ENCODE measurements at regions not wholly inside any gene's neighbourhood (a gene's known extent, or its start where the extent isn't known, plus 50 kb on each side); places are given as distances from the start of the nearest gene placed in this dataset.
"Not testable (repeated sequence)": the region's sequence is repeated elsewhere in the genome, so short reads cannot be mapped to it uniquely, and the experiment has no call there.

DNA sequence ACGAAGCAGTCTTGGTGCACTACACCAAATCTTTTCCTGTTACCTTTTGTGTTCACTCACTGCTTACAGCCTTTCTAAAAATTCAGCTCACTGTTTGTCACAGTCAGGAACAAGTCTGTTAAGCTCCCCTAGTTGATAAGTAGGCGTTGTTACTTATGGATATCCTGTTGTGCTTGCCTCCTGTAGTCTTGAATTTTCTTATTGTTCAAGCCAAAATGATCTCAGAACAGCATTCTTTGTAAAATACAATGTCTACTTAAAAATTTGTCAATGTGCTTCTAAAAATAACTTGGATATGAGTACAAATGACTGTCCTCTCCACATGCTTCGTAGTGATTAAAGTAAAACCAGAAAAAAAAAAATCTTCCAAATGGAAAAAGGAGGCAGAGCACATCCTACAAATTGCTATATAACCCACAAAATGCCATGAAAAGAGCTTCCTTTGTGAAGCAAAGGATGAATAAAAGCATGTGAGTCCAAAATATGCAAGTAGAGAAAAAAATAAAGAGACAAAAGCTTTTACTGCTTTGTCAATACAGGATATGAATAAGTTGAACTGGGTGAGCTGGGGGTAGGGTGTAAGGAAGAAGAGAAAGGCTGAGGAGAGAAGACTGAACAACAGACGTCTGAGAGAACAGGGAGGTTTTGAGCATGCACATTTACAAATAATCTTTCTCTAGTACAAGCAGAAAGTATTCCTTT is 228.9 kb upstream of the ADGRL4 start:
- Mint-ChIP-seq H3K27ac (ENCODE audit: unreplicated experiment) (peak overlapping the region; percentile 80), H3K36me3 (ENCODE audit: low read depth) (peaks cover 6% of the 10 kb centered on the region), H3K4me1 (peaks cover 30% of the 10 kb centered on the region), H3K27me3 (ENCODE audit: low read depth) (no peaks in the 10 kb centered on the region), H3K4me3 (peak overlapping the region; percentile 8), H3K9me3 (peaks cover 6% of the 10 kb centered on the region)
- TF ChIP-seq CTCF (conservative IDR thresholded peaks at IDR 0.05), result no peak
- DNase-seq (ENCODE audit: low read depth, low spot score), result no peak

DNA sequence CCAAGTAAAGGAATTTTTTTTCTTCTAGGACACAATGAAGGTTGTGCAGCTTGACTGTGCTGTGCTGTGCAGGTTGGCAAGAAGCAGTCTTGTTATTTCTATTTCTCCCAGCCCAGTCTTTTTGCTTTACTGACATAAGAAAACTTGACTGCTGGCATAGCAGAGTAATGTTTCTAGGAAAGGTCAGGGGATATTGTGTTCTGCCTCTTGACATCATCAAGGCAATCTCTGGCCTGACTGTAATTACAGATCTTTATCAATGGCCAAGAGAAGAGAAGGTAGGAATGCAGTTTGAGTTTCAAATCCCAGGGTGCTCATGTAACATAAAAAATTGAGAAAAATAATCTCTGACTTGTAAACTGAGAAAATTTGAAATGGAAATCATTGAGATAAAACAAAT is 226.3 kb upstream of the ADGRL4 start:
- Mint-ChIP-seq H3K4me1 (peaks cover 30% of the 10 kb centered on the region), H3K27me3 (ENCODE audit: low read depth) (no peaks in the 10 kb centered on the region), H3K9me3 (no peaks in the 10 kb centered on the region), H3K27ac (ENCODE audit: unreplicated experiment) (no peak overlapping the region), H3K36me3 (ENCODE audit: low read depth) (no peaks in the 10 kb centered on the region), H3K4me3 (no peak overlapping the region)
- no peak for TF ChIP-seq CTCF (conservative IDR thresholded peaks at IDR 0.05)
- no peak for DNase-seq (ENCODE audit: low read depth, low spot score)

- not testable (repeated sequence) for H3K36me3 Mint-ChIP-seq (ENCODE audit: low read depth); H3K27me3 Mint-ChIP-seq (ENCODE audit: low read depth); H3K9me3 Mint-ChIP-seq; H3K4me3 Mint-ChIP-seq; DNase-seq (ENCODE audit: low read depth, low spot score)
- Mint-ChIP-seq H3K27ac (ENCODE audit: unreplicated experiment) (peak overlapping the region; percentile 71), H3K4me1 (peaks cover 21% of the 10 kb centered on the region)
Observed at GRCh38 chr1:79230751-79231150, 224.2 kb upstream of the ADGRL4 start.

DNA sequence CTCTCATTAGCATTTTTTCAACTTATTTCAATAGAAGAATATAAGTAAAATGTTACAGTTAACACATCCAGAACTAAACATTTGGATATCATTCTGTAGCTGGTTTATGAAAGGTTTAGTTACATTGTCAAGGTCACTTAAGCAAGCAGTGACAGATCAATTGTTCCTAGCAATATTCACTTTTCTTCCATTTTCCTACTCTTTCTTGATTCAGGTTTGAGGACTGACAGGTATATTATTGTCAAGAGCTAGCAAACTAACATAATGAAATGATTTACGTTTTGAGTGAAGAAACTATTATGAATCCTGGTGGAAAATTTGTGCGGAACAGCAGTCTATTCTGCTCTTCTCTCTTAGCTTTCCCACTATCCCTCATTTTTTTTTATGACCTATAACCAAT is 220.4 kb upstream of the ADGRL4 start:
- TF ChIP-seq CTCF (conservative IDR thresholded peaks at IDR 0.05), result no peak
- no peaks in the 10 kb centered on the region for H3K36me3 Mint-ChIP-seq (ENCODE audit: low read depth)
- H3K27me3 Mint-ChIP-seq (ENCODE audit: low read depth), result no peaks in the 10 kb centered on the region
- H3K27ac Mint-ChIP-seq (ENCODE audit: unreplicated experiment), result peak overlapping the region; percentile 75
- peaks cover 8% of the 10 kb centered on the region for H3K9me3 Mint-ChIP-seq
- DNase-seq (ENCODE audit: low read depth, low spot score), result no peak
- H3K4me1 Mint-ChIP-seq, result no peaks in the 10 kb centered on the region
- H3K4me3 Mint-ChIP-seq, result no peak overlapping the region

DNA sequence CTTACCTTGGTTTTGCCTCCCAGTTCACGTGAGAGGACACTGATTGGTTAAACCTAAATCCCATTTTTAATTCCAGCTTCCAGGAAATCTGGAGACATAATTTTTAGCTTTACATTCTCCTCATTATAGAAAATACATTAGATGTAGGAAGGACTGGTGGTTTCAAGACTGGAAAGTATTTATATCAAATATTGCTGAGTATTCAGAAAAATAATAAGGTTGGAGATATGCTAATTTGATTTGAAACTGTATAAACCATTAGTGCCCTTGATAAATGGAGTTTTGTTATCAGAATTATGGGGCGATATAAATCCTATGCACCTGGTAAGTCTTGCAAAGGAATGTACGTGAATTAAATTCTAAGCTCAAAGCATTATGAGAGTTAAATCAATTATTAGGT is 218.0 kb upstream of the ADGRL4 start:
- TF ChIP-seq CTCF (conservative IDR thresholded peaks at IDR 0.05), result no peak
- peaks cover 7% of the 10 kb centered on the region for H3K36me3 Mint-ChIP-seq (ENCODE audit: low read depth)
- H3K9me3 Mint-ChIP-seq, result peaks cover 15% of the 10 kb centered on the region
- no peak overlapping the region for H3K4me3 Mint-ChIP-seq
- no peak overlapping the region for H3K27ac Mint-ChIP-seq (ENCODE audit: unreplicated experiment)
- no peak for DNase-seq (ENCODE audit: low read depth, low spot score)
- no peaks in the 10 kb centered on the region for H3K27me3 Mint-ChIP-seq (ENCODE audit: low read depth)
- H3K4me1 Mint-ChIP-seq, result no peaks in the 10 kb centered on the region

- H3K27ac Mint-ChIP-seq (ENCODE audit: unreplicated experiment), result no peak overlapping the region
- H3K4me1 Mint-ChIP-seq, result no peaks in the 10 kb centered on the region
- peaks cover 13% of the 10 kb centered on the region for H3K9me3 Mint-ChIP-seq
- no peak overlapping the region for H3K4me3 Mint-ChIP-seq
- H3K36me3 Mint-ChIP-seq (ENCODE audit: low read depth), result peaks cover 7% of the 10 kb centered on the region
- TF ChIP-seq CTCF (conservative IDR thresholded peaks at IDR 0.05), result no peak
- DNase-seq (ENCODE audit: low read depth, low spot score), result no peak
- no peaks in the 10 kb centered on the region for H3K27me3 Mint-ChIP-seq (ENCODE audit: low read depth)
Observed at GRCh38 chr1:79220509-79220908, 214.0 kb upstream of the ADGRL4 start.
